ENCODE measurements at regions not wholly inside any gene's neighbourhood (a gene's known extent, or its start where the extent isn't known, plus 50 kb on each side); places are given as distances from the start of the nearest gene placed in this dataset.

DNA sequence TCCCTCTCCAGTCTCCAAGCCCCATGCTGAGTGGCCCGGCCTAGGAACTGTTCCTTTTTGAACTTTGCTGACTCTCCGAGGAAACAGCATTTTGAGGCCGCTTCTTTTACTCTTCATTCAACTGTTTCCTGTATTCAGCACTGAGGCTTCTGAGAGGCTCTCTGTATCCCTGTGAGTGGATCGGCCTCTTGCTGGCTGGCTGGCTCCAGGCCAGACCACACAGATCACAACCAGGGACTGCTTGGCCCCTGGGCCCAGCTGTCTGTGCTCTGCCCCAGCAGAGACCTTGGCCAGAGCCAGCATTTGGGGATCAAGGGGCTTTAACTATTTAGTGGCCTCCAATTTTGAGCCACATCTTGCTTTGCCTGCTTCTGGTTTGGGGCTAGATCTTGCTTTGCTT lies 75.6 kb upstream of the KL start:
- H3K27ac ChIP-seq: no peak overlapping the region
- no peaks in the 10 kb centered on the region for H3K4me1 ChIP-seq
- H3K4me2 ChIP-seq (ENCODE audit: low read length): no peak overlapping the region
- no peak overlapping the region for H2AFZ ChIP-seq
- TF ChIP-seq, protein P1, sequence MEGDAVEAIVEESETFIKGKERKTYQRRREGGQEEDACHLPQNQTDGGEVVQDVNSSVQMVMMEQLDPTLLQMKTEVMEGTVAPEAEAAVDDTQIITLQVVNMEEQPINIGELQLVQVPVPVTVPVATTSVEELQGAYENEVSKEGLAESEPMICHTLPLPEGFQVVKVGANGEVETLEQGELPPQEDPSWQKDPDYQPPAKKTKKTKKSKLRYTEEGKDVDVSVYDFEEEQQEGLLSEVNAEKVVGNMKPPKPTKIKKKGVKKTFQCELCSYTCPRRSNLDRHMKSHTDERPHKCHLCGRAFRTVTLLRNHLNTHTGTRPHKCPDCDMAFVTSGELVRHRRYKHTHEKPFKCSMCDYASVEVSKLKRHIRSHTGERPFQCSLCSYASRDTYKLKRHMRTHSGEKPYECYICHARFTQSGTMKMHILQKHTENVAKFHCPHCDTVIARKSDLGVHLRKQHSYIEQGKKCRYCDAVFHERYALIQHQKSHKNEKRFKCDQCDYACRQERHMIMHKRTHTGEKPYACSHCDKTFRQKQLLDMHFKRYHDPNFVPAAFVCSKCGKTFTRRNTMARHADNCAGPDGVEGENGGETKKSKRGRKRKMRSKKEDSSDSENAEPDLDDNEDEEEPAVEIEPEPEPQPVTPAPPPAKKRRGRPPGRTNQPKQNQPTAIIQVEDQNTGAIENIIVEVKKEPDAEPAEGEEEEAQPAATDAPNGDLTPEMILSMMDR (IDR thresholded peaks at IDR 0.05): no peak
- no peaks in the 10 kb centered on the region for H3K9me3 ChIP-seq (ENCODE audit: control insufficient read depth, low read length)
- H3K79me2 ChIP-seq: no peaks in the 10 kb centered on the region
- H3K27me3 ChIP-seq (ENCODE audit: control insufficient read depth, insufficient read depth, low read length): no peaks in the 10 kb centered on the region
- no peak overlapping the region for H3K4me3 ChIP-seq (ENCODE audit: low read depth, low read length)
- no peaks in the 10 kb centered on the region for H3K36me3 ChIP-seq (ENCODE audit: control insufficient read depth, insufficient read depth, low read length)
- H3K9ac ChIP-seq: no peak overlapping the region

DNA sequence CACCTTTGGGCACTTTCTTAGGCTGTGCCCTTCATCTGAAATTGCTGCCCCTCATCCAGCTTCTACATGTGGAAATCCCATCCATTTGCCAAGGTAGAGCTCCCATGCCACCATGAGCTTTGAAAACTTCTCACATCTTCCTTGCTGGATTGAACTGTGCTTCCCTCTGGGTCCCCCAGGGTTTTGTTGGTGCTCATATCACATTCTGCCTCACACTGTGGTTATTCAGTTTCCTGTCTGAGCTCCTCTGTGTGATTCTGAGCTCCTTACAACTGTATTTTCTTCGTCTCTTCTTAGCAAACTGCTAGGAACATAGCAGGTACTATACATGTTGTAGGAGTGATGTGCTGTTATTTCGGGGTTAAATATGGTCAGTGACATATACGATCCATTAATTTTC lies 74.9 kb upstream of the KL start:
- Histone ChIP-seq H3K27me3 (ENCODE audit: control insufficient read depth, insufficient read depth, low read length) (no peaks in the 10 kb centered on the region), H3K4me1 (no peaks in the 10 kb centered on the region), H3K9ac (no peak overlapping the region), H3K4me3 (ENCODE audit: low read depth, low read length) (no peak overlapping the region), H2AFZ (no peak overlapping the region), H3K79me2 (no peaks in the 10 kb centered on the region), H3K4me2 (ENCODE audit: low read length) (no peak overlapping the region), H3K9me3 (ENCODE audit: control insufficient read depth, low read length) (no peaks in the 10 kb centered on the region), H3K36me3 (ENCODE audit: control insufficient read depth, insufficient read depth, low read length) (no peaks in the 10 kb centered on the region), H3K27ac (no peak overlapping the region)
- TF ChIP-seq, protein P1 (IDR thresholded peaks at IDR 0.05): no peak

DNA sequence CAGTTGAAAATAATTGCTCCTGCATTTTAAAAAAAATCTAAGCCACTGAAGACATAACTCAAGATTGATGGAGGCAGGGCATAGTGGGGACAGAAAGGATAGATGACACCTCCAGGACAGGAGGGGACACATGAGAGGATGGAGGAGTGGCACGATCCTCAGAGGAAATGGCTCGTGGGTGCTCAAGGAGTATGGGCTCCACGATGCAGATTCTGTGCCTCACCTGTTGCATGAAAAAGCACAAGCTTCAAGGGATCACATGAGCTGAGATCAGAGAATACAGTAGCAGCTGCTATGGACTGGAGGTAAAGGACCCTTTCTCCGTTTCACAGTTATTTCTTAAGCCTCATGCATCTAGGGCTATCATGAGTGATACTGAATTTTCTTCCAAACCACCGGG lies 69.7 kb upstream of the KL start:
- no peak overlapping the region for H3K4me3 ChIP-seq (ENCODE audit: low read depth, low read length)
- no peak overlapping the region for H3K9ac ChIP-seq
- no peak overlapping the region for H3K27ac ChIP-seq
- H3K27me3 ChIP-seq (ENCODE audit: control insufficient read depth, insufficient read depth, low read length): no peaks in the 10 kb centered on the region
- H3K9me3 ChIP-seq (ENCODE audit: control insufficient read depth, low read length): no peaks in the 10 kb centered on the region
- H2AFZ ChIP-seq: no peak overlapping the region
- H3K79me2 ChIP-seq: no peaks in the 10 kb centered on the region
- H3K4me2 ChIP-seq (ENCODE audit: low read length): no peak overlapping the region
- no peaks in the 10 kb centered on the region for H3K4me1 ChIP-seq
- no peaks in the 10 kb centered on the region for H3K36me3 ChIP-seq (ENCODE audit: control insufficient read depth, insufficient read depth, low read length)
- TF ChIP-seq, protein P1 (IDR thresholded peaks at IDR 0.05): no peak

DNA sequence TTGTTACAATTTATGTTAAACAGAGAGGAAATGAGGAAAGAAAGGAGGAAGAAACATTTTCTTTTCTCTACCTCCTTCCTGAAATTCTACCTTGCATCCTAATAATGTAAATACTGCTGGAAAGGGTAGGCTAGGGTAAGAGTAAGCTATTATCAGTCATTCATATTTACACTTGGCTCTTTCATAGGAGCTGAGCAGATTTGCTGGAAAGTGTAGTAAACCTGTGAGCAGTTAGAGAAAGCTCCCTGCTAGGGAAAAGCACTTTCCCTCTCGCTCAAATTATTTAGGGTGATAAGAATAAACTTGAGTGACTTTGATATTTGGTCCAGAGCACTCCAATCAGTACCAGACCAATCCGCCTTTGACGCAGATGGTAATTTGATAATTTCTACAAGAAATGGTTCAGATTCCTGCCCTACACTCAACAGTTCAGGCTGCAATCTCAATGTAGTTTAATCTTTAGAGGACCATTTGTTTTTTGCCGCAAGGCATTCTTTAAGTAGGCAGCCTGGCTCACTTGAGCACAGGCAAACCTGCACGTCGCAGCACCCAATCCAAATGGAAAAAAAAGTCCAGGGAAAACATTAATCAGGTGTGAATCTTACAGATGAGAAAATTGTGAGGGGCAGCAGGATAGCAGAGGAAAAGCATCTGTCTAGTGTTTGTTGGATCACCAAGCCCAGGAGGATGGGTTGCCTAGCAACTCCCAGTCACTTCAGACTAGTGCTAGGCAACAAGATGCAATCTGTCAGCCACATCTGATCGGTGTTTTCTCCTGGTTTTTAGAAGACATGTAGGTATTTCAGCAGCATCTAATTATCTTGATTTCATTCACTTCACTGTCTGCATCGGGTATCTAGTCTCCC lies 68.6 kb upstream of the KL start:
- Histone ChIP-seq H3K79me2 (no peaks in the 10 kb centered on the region), H3K4me1 (no peaks in the 10 kb centered on the region), H3K9me3 (ENCODE audit: control insufficient read depth, low read length) (no peaks in the 10 kb centered on the region), H3K9ac (no peak overlapping the region), H2AFZ (no peak overlapping the region), H3K4me2 (ENCODE audit: low read length) (no peak overlapping the region), H3K27me3 (ENCODE audit: control insufficient read depth, insufficient read depth, low read length) (no peaks in the 10 kb centered on the region), H3K27ac (no peak overlapping the region), H3K4me3 (ENCODE audit: low read depth, low read length) (no peak overlapping the region), H3K36me3 (ENCODE audit: control insufficient read depth, insufficient read depth, low read length) (no peaks in the 10 kb centered on the region)
- TF ChIP-seq, protein P1 (IDR thresholded peaks at IDR 0.05): no peak

DNA sequence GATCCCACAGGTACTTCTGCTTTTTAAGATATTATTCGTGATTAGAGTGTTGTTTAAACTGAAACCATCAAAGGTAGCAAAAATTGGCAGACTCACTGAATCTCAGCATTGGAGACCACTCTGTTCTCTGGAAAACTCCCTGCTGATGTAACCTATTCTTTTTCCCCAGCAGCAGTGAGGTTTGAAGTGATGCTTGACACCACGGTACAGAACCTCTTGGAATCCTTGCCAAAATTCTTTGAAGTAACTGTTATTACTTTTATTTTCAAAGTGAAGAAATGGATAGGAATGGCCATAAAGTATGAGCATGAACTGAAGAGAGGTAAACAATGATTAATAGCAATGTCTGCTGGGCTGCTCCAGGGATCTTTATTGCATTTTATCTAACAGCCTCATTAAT lies 66.4 kb upstream of the KL start:
- Histone ChIP-seq H2AFZ (no peak overlapping the region), H3K9me3 (ENCODE audit: control insufficient read depth, low read length) (no peaks in the 10 kb centered on the region), H3K36me3 (ENCODE audit: control insufficient read depth, insufficient read depth, low read length) (no peaks in the 10 kb centered on the region), H3K9ac (no peak overlapping the region), H3K4me3 (ENCODE audit: low read depth, low read length) (no peak overlapping the region), H3K27me3 (ENCODE audit: control insufficient read depth, insufficient read depth, low read length) (no peaks in the 10 kb centered on the region), H3K79me2 (no peaks in the 10 kb centered on the region), H3K4me2 (ENCODE audit: low read length) (no peak overlapping the region), H3K27ac (no peak overlapping the region), H3K4me1 (no peaks in the 10 kb centered on the region)
- TF ChIP-seq, protein P1 (IDR thresholded peaks at IDR 0.05): no peak
